ENCODE measurements at regions not wholly inside any gene's neighbourhood (a gene's known extent, or its start where the extent isn't known, plus 50 kb on each side); places are given as distances from the start of the nearest gene placed in this dataset.

DNA sequence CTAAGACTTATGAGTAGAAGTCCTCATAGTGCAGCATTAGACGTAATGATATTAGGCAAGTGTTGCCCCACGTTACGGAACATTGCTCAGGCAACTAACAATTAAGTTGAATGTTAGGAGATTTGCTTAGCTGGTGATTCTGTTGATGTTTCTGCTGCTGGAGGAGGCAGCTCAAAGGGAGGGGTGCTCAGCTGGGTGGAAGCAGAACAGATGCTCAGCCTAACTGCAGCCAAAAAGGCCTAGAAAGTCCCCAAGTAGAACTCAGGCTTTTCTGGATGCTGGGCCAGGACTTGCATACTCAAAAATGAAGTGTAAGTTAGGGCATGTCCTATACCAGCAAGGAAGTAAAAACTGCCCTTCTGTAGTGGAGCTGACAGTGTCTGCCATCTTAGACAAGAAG lies 201.4 kb downstream of the ADRA2A start:
- no peak overlapping the region for H3K27ac Mint-ChIP-seq
- no peaks in the 10 kb centered on the region for H3K4me1 Mint-ChIP-seq
- Histone ChIP-seq H3K4me3 (ENCODE audit: low read length in 2 of 2) (no peak overlapping the region), H3K36me3 (ENCODE audit: insufficient read depth, low read length) (no peaks in the 10 kb centered on the region), H3K27ac (ENCODE audit: low read depth, low read length) (no peak overlapping the region), H3K27me3 (ENCODE audit: insufficient read depth, low read length) (no peaks in the 10 kb centered on the region), H3K9me3 (ENCODE audit: control insufficient read depth in 1 of 2, low read length in 2 of 2) (no peaks in the 10 kb centered on the region), H3K4me1 (ENCODE audit: insufficient read depth, low read length) (no peaks in the 10 kb centered on the region)
- no peaks in the 10 kb centered on the region for H3K36me3 Mint-ChIP-seq
- intact Hi-C loops (cut with micrococcal nuclease): no loop called here
- peaks cover 6 to 26% of the 10 kb centered on the region in 2 donors for H3K27me3 Mint-ChIP-seq
- DNase-seq: no peak
- CTCF ChIA-PET (ENCODE audit: partially characterized antibody): no interaction called here
- H3K4me3 Mint-ChIP-seq: no peak overlapping the region
- peaks cover 0 to 2% (median 0%) of the 10 kb centered on the region in 8 donors for H3K9me3 Mint-ChIP-seq
- POLR2A ChIA-PET (ENCODE audit: partially characterized antibody): no interaction called here

GRCh38 chr10:111281516-111281915 lies 204.7 kb downstream of the ADRA2A start:
- Histone ChIP-seq H3K4me1 (ENCODE audit: insufficient read depth, low read length) (no peaks in the 10 kb centered on the region), H3K27ac (ENCODE audit: low read depth, low read length) (no peak overlapping the region), H3K36me3 (ENCODE audit: insufficient read depth, low read length) (no peaks in the 10 kb centered on the region), H3K4me3 (ENCODE audit: low read length in 2 of 2) (no peak overlapping the region), H3K27me3 (ENCODE audit: insufficient read depth, low read length) (no peaks in the 10 kb centered on the region), H3K9me3 (ENCODE audit: control insufficient read depth in 1 of 2, low read length in 2 of 2) (no peaks in the 10 kb centered on the region)
- Mint-ChIP-seq H3K4me1 (no peaks in the 10 kb centered on the region), H3K27me3 (peaks cover 6 to 9% of the 10 kb centered on the region in 2 donors), H3K4me3 (no peak overlapping the region), H3K27ac (no peak overlapping the region), H3K9me3 (peaks cover 0 to 2% (median 0%) of the 10 kb centered on the region in 8 donors), H3K36me3 (no peaks in the 10 kb centered on the region)
- ChIA-PET POLR2A (ENCODE audit: partially characterized antibody) (no interaction called here), CTCF (ENCODE audit: partially characterized antibody) (no interaction called here)
- intact Hi-C loops (cut with micrococcal nuclease): no loop called here
- no peak for DNase-seq

DNA sequence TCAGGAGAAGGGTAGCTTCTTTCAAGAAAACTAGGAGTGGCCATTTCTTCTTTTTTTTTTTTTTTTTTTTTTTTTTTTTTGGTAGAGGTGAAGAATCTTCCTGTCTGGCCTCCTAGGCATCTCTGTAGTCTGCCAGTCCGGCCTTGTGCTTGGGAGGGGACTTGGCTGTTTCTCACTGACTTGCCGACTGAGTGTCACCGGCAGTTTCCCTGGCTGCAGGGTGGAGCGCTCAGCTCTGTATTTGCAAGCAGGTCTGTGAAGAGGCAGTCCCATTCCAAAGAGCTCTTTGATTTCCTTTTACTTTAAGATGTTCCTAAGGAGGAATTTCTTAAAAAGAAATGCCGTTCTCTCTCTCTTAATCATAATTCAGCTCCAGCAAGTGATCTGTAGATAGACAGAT lies 212.6 kb downstream of the ADRA2A start:
- Histone ChIP-seq H3K36me3 (ENCODE audit: insufficient read depth, low read length) (no peaks in the 10 kb centered on the region), H3K4me3 (ENCODE audit: low read length in 2 of 2) (no peak overlapping the region), H3K9me3 (ENCODE audit: control insufficient read depth in 1 of 2, low read length in 2 of 2) (no peaks in the 10 kb centered on the region), H3K27ac (ENCODE audit: low read depth, low read length) (no peak overlapping the region), H3K4me1 (ENCODE audit: insufficient read depth, low read length) (no peaks in the 10 kb centered on the region), H3K27me3 (ENCODE audit: insufficient read depth, low read length) (no peaks in the 10 kb centered on the region)
- H3K4me3 Mint-ChIP-seq: no peak overlapping the region
- intact Hi-C loops (cut with micrococcal nuclease): no loop called here
- no peaks in the 10 kb centered on the region for H3K36me3 Mint-ChIP-seq
- peaks cover 6 to 14% of the 10 kb centered on the region in 2 donors for H3K27me3 Mint-ChIP-seq
- no peak for DNase-seq
- POLR2A ChIA-PET (ENCODE audit: partially characterized antibody): no interaction called here
- H3K27ac Mint-ChIP-seq: no peak overlapping the region
- H3K4me1 Mint-ChIP-seq: no peaks in the 10 kb centered on the region
- peaks cover 0 to 4% (median 0%) of the 10 kb centered on the region in 8 donors for H3K9me3 Mint-ChIP-seq
- CTCF ChIA-PET (ENCODE audit: partially characterized antibody): interaction anchor here (0.7 kb wide), 1 partner anchor 1025 kb away, joined by 5 read pairs; no protein-coding TSS in a partner anchor

DNA sequence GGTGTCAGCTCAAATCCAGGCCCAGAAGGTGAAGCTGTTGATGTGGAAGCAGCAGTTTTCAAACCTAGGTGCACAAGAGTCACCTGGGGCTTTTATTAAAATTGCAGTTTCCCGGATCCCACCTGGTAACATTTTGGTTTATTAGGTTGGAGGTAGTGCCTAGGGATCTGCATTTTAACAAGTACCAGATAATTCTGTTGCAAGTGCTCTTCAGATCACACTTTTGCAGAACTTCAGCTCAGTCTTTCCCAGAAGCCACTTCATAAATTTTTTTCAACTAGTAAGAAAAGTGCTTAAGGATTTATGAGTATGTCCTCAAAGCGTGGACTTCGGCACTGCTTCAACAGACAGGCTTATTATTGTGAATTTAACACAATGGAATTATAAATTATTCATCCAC lies 213.8 kb downstream of the ADRA2A start:
- no peaks in the 10 kb centered on the region for H3K4me1 ChIP-seq (ENCODE audit: insufficient read depth, low read length)
- H3K36me3 ChIP-seq (ENCODE audit: insufficient read depth, low read length): no peaks in the 10 kb centered on the region
- intact Hi-C loops (cut with micrococcal nuclease): no loop called here
- peaks cover 7 to 23% of the 10 kb centered on the region in 2 donors for H3K27me3 Mint-ChIP-seq
- no peak overlapping the region for H3K4me3 ChIP-seq (ENCODE audit: low read length in 2 of 2)
- no peaks in the 10 kb centered on the region for H3K9me3 ChIP-seq (ENCODE audit: control insufficient read depth in 1 of 2, low read length in 2 of 2)
- no peak overlapping the region for H3K27ac ChIP-seq (ENCODE audit: low read depth, low read length)
- no peaks in the 10 kb centered on the region for H3K4me1 Mint-ChIP-seq
- DNase-seq: no peak
- ChIA-PET POLR2A (ENCODE audit: partially characterized antibody) (no interaction called here), CTCF (ENCODE audit: partially characterized antibody) (interaction anchor here (1.1 kb wide), 1 partner anchor 675 kb away, joined by 3 read pairs; no protein-coding TSS in a partner anchor)
- H3K36me3 Mint-ChIP-seq: no peaks in the 10 kb centered on the region
- H3K4me3 Mint-ChIP-seq: no peak overlapping the region
- H3K27me3 ChIP-seq (ENCODE audit: insufficient read depth, low read length): no peaks in the 10 kb centered on the region
- H3K9me3 Mint-ChIP-seq: peaks cover 0 to 4% (median 0%) of the 10 kb centered on the region in 8 donors
- no peak overlapping the region for H3K27ac Mint-ChIP-seq

- DNase-seq: no peak
- H3K27ac ChIP-seq (ENCODE audit: low read depth, low read length): no peak overlapping the region
- intact Hi-C loops (cut with micrococcal nuclease): no loop called here
- ChIA-PET POLR2A (ENCODE audit: partially characterized antibody) (no interaction called here), CTCF (ENCODE audit: partially characterized antibody) (interaction anchor here (1.0 kb wide), 1 partner anchor 19 kb away, joined by 3 read pairs; no protein-coding TSS in a partner anchor)
- peaks cover 0 to 1% (median 0%) of the 10 kb centered on the region in 4 donors for H3K4me1 Mint-ChIP-seq
- no peaks in the 10 kb centered on the region for H3K36me3 ChIP-seq (ENCODE audit: insufficient read depth, low read length)
- no peaks in the 10 kb centered on the region for H3K27me3 ChIP-seq (ENCODE audit: insufficient read depth, low read length)
- H3K27ac Mint-ChIP-seq: no peak overlapping the region
- no peaks in the 10 kb centered on the region for H3K9me3 ChIP-seq (ENCODE audit: control insufficient read depth in 1 of 2, low read length in 2 of 2)
- no peaks in the 10 kb centered on the region for H3K9me3 Mint-ChIP-seq
- no peaks in the 10 kb centered on the region for H3K4me1 ChIP-seq (ENCODE audit: insufficient read depth, low read length)
- no peak overlapping the region for H3K4me3 ChIP-seq (ENCODE audit: low read length in 2 of 2)
- peaks cover 10 to 18% of the 10 kb centered on the region in 2 donors for H3K27me3 Mint-ChIP-seq
- no peak overlapping the region for H3K4me3 Mint-ChIP-seq
- peaks cover 0 to 3% of the 10 kb centered on the region in 2 donors for H3K36me3 Mint-ChIP-seq
Measured at GRCh38 chr10:111295788-111296187, 219.0 kb downstream of the ADRA2A start.

DNA sequence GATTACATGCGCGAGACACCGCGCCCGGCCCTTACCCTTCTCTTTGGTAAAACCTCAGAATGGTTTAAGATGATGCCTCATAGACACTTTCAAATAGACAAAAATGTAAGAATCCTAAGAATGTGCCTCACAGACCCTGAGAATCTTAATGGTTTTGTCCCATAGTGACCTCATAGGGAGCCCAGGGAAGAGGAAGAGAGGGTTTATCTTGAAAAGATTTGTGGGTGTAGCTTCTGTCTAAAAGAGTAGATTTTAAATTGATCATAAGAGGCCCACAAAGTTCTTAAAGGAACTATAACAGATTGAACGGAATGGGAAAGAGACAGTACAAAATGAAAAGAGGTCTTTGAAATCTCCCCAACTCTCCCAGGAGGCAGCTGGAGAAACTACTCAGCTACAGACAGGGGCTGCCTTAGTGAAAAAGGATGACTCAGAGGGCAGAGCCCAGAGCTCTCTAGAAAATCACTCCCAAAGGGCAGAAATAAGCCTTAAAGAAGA lies 220.6 kb downstream of the ADRA2A start:
- Histone ChIP-seq H3K36me3 (ENCODE audit: insufficient read depth, low read length) (no peaks in the 10 kb centered on the region), H3K4me3 (ENCODE audit: low read length in 2 of 2) (no peak overlapping the region), H3K4me1 (ENCODE audit: insufficient read depth, low read length) (no peaks in the 10 kb centered on the region), H3K9me3 (ENCODE audit: control insufficient read depth in 1 of 2, low read length in 2 of 2) (no peaks in the 10 kb centered on the region), H3K27me3 (ENCODE audit: insufficient read depth, low read length) (no peaks in the 10 kb centered on the region), H3K27ac (ENCODE audit: low read depth, low read length) (no peak overlapping the region)
- Mint-ChIP-seq H3K4me1 (peaks cover 0 to 1% (median 0%) of the 10 kb centered on the region in 4 donors), H3K9me3 (peaks cover 0 to 2% (median 0%) of the 10 kb centered on the region in 8 donors), H3K36me3 (peaks cover 0 to 3% of the 10 kb centered on the region in 2 donors), H3K4me3 (no peak overlapping the region), H3K27me3 (peaks cover 12 to 26% of the 10 kb centered on the region in 2 donors), H3K27ac (no peak overlapping the region)
- CTCF ChIA-PET (ENCODE audit: partially characterized antibody): interaction anchor here (1.4 kb wide), 1 partner anchor 31 kb away, joined by 3 read pairs; no protein-coding TSS in a partner anchor
- POLR2A ChIA-PET (ENCODE audit: partially characterized antibody): no interaction called here
- intact Hi-C loops (cut with micrococcal nuclease): no loop called here
- no peak for DNase-seq

- H3K9me3 ChIP-seq (ENCODE audit: control insufficient read depth in 1 of 2, low read length in 2 of 2): no peaks in the 10 kb centered on the region
- CTCF ChIA-PET (ENCODE audit: partially characterized antibody): interaction anchor here (1.4 kb wide), 1 partner anchor 31 kb away, joined by 3 read pairs; no protein-coding TSS in a partner anchor
- H3K36me3 Mint-ChIP-seq: peaks cover 0 to 3% of the 10 kb centered on the region in 2 donors
- peaks cover 0 to 1% (median 0%) of the 10 kb centered on the region in 4 donors for H3K4me1 Mint-ChIP-seq
- DNase-seq: no peak
- H3K4me3 Mint-ChIP-seq: no peak overlapping the region
- no peak overlapping the region for H3K4me3 ChIP-seq (ENCODE audit: low read length in 2 of 2)
- no peaks in the 10 kb centered on the region for H3K4me1 ChIP-seq (ENCODE audit: insufficient read depth, low read length)
- peaks cover 0 to 2% (median 0%) of the 10 kb centered on the region in 8 donors for H3K9me3 Mint-ChIP-seq
- H3K27me3 Mint-ChIP-seq: peaks cover 12 to 26% of the 10 kb centered on the region in 2 donors
- POLR2A ChIA-PET (ENCODE audit: partially characterized antibody): no interaction called here
- no peak overlapping the region for H3K27ac ChIP-seq (ENCODE audit: low read depth, low read length)
- H3K27me3 ChIP-seq (ENCODE audit: insufficient read depth, low read length): no peaks in the 10 kb centered on the region
- intact Hi-C loops (cut with micrococcal nuclease): no loop called here
- H3K27ac Mint-ChIP-seq: no peak overlapping the region
- no peaks in the 10 kb centered on the region for H3K36me3 ChIP-seq (ENCODE audit: insufficient read depth, low read length)
Measured at GRCh38 chr10:111298031-111298430, 221.2 kb downstream of the ADRA2A start.
